K562 (cell line): ENCODE measurements at regions not wholly inside any gene's neighbourhood (a gene's known extent, or its start where the extent isn't known, plus 50 kb on each side); places are given as distances from the start of the nearest gene placed in this dataset.

Experiments used
- ATAC-seq: fragments of 200-7000 bp; cut with Tn5 transposase; 3 replicates; pipeline ENCODE4 v1.9.1; 2020; ENCODE audit warnings: moderate library complexity
- BruUV-seq: library from RNA; stranded (reverse); fragments of 400-500 nt; replicated peaks from 2 replicates; lab custom pipeline; 2021; lab: Mats Ljungman, UMichigan
- CTCF ChIA-PET: fragments of 300-600 bp; formaldehyde crosslinking; extraction: SDS; loops from one replicate; lab custom pipeline; 2021; ENCODE audit warnings: low intra/inter-chr PET ratio; lab: Yijun Ruan, JAX
- POLR2A ChIA-PET: fragments of 300-600, 350-650 bp; sonication (Branson Sonifier 250); formaldehyde crosslinking; extraction: SDS; loops from one replicate; lab custom pipeline; 2021; ENCODE audit warnings: antibody characterized with exemption, inconsistent platforms; lab: Yijun Ruan, JAX
- DNase-seq, 4 experiments: peaks; one replicate each; pipeline versions ENCODE4 v3.0.0 to v3.0.0-alpha.2; 2011 to 2018; ENCODE audit warnings: low spot score in 3 of 4, mixed read lengths in 3 of 4; ENCODE audit errors: extremely low read depth in 1 of 4
- FAIRE-seq: peaks from 2 replicates; lab custom pipeline; 2011; peaks lifted over from hg19 to GRCh38; lab: Jason Lieb, UNC
- H2AFZ ChIP-seq: 2 replicates; pipeline ENCODE4 v1.6.0; 2011; ENCODE audit warnings: low read depth, low read length, control low read depth, inconsistent platforms
- H3K27ac ChIP-seq: fragments of 200-600 bp; 3 replicates; pipeline ENCODE4 v1.8.0; 2011; ENCODE audit warnings: low read depth, mild to moderate bottlenecking, control low read depth, inconsistent platforms, low read length, moderate library complexity, mixed read lengths; ENCODE audit errors: extremely low read depth
- H3K27me3 ChIP-seq, 2 experiments: fragments of 300-600 bp in 1 of 2; 2 replicates in 1 of 2; 3 replicates in 1 of 2; pipeline versions ENCODE4 v1.6.0 to v1.8.0; 2011; ENCODE audit warnings: inconsistent platforms in 2 of 2, low read length in 2 of 2, mild to moderate bottlenecking in 1 of 2, mixed read lengths in 1 of 2, moderate library complexity in 1 of 2; ENCODE audit not compliant: control insufficient read depth in 2 of 2, insufficient read depth in 2 of 2
- H3K36me3 ChIP-seq: fragments of 300-600 bp; 3 replicates; pipeline ENCODE4 v1.8.0; 2011; ENCODE audit warnings: mild to moderate bottlenecking, low read length, inconsistent platforms; ENCODE audit not compliant: control insufficient read depth, insufficient read depth
- H3K4me1 ChIP-seq, 2 experiments: fragments of 200-600 bp in 1 of 2; replicated peaks in 1 of 2; 2 replicates in 1 of 2; 3 replicates in 1 of 2; pipeline versions ENCODE4 v1.5.1 to v1.8.0; 2011; ENCODE audit warnings: inconsistent platforms in 2 of 2, low read length in 2 of 2, mild to moderate bottlenecking in 1 of 2, mixed read lengths in 1 of 2, moderate library complexity in 1 of 2; ENCODE audit not compliant: control insufficient read depth in 2 of 2, insufficient read depth in 2 of 2
- H3K4me2 ChIP-seq: 2 replicates; pipeline ENCODE4 v1.6.1; 2011; ENCODE audit warnings: low read length, control low read depth, inconsistent platforms, mixed read lengths; ENCODE audit not compliant: insufficient read depth
- H3K4me3 ChIP-seq: fragments of 200-600 bp; sonication (generic), shearing (Covaris generic); 2 replicates; pipeline ENCODE4 v1.5.1; 2016; ENCODE audit warnings: control low read depth, inconsistent platforms
- H3K79me2 ChIP-seq: fragments of 200-600 bp; 3 replicates; pipeline ENCODE4 v1.8.0; 2011; ENCODE audit warnings: low read length, inconsistent platforms; ENCODE audit not compliant: control insufficient read depth, insufficient read depth
- H3K9ac ChIP-seq, 2 experiments: 2 replicates each; pipeline versions ENCODE4 v1.6.0 to v1.6.1; 2011; ENCODE audit warnings: low read depth in 2 of 2, low read length in 2 of 2, control low read depth in 1 of 2, inconsistent platforms in 1 of 2, mild to moderate bottlenecking in 1 of 2, mixed read lengths in 1 of 2; ENCODE audit not compliant: insufficient read depth in 1 of 2
- H3K9me1 ChIP-seq: one replicate; pipeline ENCODE4 v1.6.0; 2011; ENCODE audit warnings: inconsistent platforms, mild to moderate bottlenecking, low read length, moderate library complexity; ENCODE audit not compliant: control insufficient read depth, insufficient read depth
- H3K9me3 ChIP-seq: replicated peaks from 2 replicates; pipeline ENCODE4 v1.5.1; 2011; ENCODE audit warnings: low read depth, low read length, inconsistent platforms; ENCODE audit not compliant: control insufficient read depth, insufficient read depth
- H4K20me1 ChIP-seq: replicated peaks from 2 replicates; pipeline ENCODE4 v1.6.1; 2011; ENCODE audit warnings: low read length, inconsistent platforms, mixed read lengths; ENCODE audit not compliant: control insufficient read depth, insufficient read depth
- CHCHD3 ChIP-seq: fragments of 250-450 bp; sonication (Bioruptor Pico); IDR thresholded peaks from 2 replicates; pipeline ENCODE4 v2.1.2; 2022; ENCODE audit warnings: mild to moderate bottlenecking
- CXXC5 ChIP-seq: fragments of 250-450 bp; sonication (Bioruptor Pico); IDR thresholded peaks from 2 replicates; pipeline ENCODE4 v1.8.0; 2022; ENCODE audit warnings: inconsistent platforms, mild to moderate bottlenecking, moderate library complexity
- DDX20 ChIP-seq: fragments of 450-650 bp; IDR thresholded peaks from 2 replicates; pipeline ENCODE4 v1.6.1; 2016; ENCODE audit warnings: missing genetic modification characterization, low read depth, mild to moderate bottlenecking, missing compliant biosample characterization, moderate library complexity
- GABPB1 ChIP-seq: sonication (generic); formaldehyde crosslinking; IDR thresholded peaks from 2 replicates; pipeline ENCODE4 v1.8.0; 2022; ENCODE audit warnings: mild to moderate bottlenecking, missing genetic modification reagents
- HNRNPK ChIP-seq: fragments of 200-400 bp; formaldehyde crosslinking; IDR thresholded peaks from one replicate; pipeline ENCODE4 v1.6.1; 2018; ENCODE audit warnings: mild to moderate bottlenecking, low read depth, low read length; ENCODE audit not compliant: poor library complexity, severe bottlenecking
- HNRNPL ChIP-seq: fragments of 200-400 bp; formaldehyde crosslinking; IDR thresholded peaks from 2 replicates; pipeline ENCODE4 v1.6.1; 2017; ENCODE audit warnings: low read depth, mild to moderate bottlenecking, low read length
- ILF3 ChIP-seq: fragments of 450-650 bp; IDR thresholded peaks from 2 replicates; pipeline ENCODE4 v1.6.1; 2018; ENCODE audit warnings: antibody characterized with exemption, mild to moderate bottlenecking, moderate library complexity, borderline replicate concordance
- IRF2 ChIP-seq: sonication (generic); formaldehyde crosslinking; IDR thresholded peaks from 2 replicates; pipeline ENCODE4 v1.8.1; 2022; ENCODE audit warnings: mild to moderate bottlenecking, missing genetic modification reagents
- KLF6 ChIP-seq: fragments of 250-450 bp; sonication (Bioruptor Pico); IDR thresholded peaks from 2 replicates; pipeline ENCODE4 v1.4.0; 2020; ENCODE audit warnings: mild to moderate bottlenecking, moderate library complexity, borderline replicate concordance
- POLR2G ChIP-seq: fragments of 200-400 bp; formaldehyde crosslinking; IDR thresholded peaks from 2 replicates; pipeline ENCODE4 v1.6.1; 2017; ENCODE audit warnings: low read depth, mild to moderate bottlenecking, antibody characterized with exemption, low read length, moderate library complexity
- SMAD4 ChIP-seq: fragments of 250-450 bp; sonication (Bioruptor Pico); conservative IDR thresholded peaks from 2 replicates; pipeline ENCODE4 v1.8.0; 2021; ENCODE audit warnings: inconsistent platforms, mild to moderate bottlenecking, moderate library complexity
- TAF1 ChIP-seq: IDR thresholded peaks from 2 replicates; pipeline ENCODE4 v1.6.1; 2011; ENCODE audit warnings: mild to moderate bottlenecking, low read length, moderate library complexity; ENCODE audit not compliant: insufficient read depth, control insufficient read depth, severe bottlenecking; ENCODE audit errors: extremely low read depth
- ZNF140 ChIP-seq: fragments of 250-450 bp; sonication (Bioruptor Pico); IDR thresholded peaks from 2 replicates; pipeline ENCODE4 v1.8.0; 2021; ENCODE audit warnings: moderate library complexity, mild to moderate bottlenecking, inconsistent platforms
- WGBS: fragments of 100-300 bp; shearing (Covaris generic); methylation state at CpG from one replicate; pipeline ENCODE4 v1.1.6; 2016; ENCODE audit warnings: low coverage, mixed read lengths; ENCODE audit not compliant: insufficient coverage; ENCODE audit errors: missing lambda C conversion rate; 5-methylcytosine and 5-hydroxymethylcytosine counted together
- in situ Hi-C: fragments of 300-500 bp; cut with MboI; formaldehyde crosslinking; loops from 4 replicates; pipeline ENCODE4 v1.15.0; 2018; ENCODE audit warnings: inconsistent platforms, mixed read lengths
- intact Hi-C: fragments of 100-400 bp; cut with micrococcal nuclease; formaldehyde crosslinking; loops from 2 replicates; pipeline ENCODE4 v1.14.2; 2022
- TF ChIP-seq, protein P1 (sequence below): sonication (generic); formaldehyde crosslinking; IDR thresholded peaks from 2 replicates; pipeline ENCODE4 v1.8.0; 2023; ENCODE audit warnings: missing genetic modification reagents, mild to moderate bottlenecking, borderline replicate concordance
- TF ChIP-seq, protein P2 (sequence below): fragments of 450-650 bp; formaldehyde crosslinking; IDR thresholded peaks from 2 replicates; pipeline ENCODE4 v1.4.0; 2022; ENCODE audit warnings: mild to moderate bottlenecking, moderate library complexity
- TF ChIP-seq, protein P3 (sequence below): fragments of 250-450 bp; sonication (Bioruptor Pico); IDR thresholded peaks from 2 replicates; pipeline ENCODE4 v1.8.0; 2022; ENCODE audit warnings: moderate library complexity, mild to moderate bottlenecking, inconsistent platforms

DNA sequence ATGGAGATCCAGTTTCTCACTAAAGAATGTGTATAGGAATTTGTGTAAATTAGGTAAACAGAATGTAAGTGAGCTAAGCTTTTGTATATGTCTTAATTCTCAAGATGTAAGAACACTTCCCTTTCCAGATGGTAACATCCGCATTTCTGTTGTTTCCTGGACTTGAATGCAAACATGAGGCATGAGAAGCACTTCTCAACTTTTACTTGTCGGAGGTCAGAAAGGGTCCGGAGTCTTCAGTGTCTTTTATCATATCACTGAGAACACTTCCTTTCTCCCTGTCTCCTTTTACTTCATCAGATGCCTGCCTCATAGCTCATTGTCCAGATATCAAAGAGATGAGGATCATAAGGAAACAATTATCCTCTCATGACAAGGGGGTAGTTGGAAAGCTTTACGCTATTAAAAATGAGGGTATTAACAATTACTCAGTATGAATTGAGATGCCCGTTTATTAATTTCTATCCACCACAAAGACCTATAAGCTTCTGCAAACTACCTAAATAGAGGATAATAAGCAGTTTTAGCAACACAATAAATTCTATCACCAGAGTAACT is 214.1 kb upstream of the FLRT2 start:
- Histone ChIP-seq H3K27me3 (no peaks in the 10 kb centered on the region), H3K36me3 (no peaks in the 10 kb centered on the region), H3K4me3 (no peak overlapping the region), H3K9ac (no peak overlapping the region), H3K79me2 (no peaks in the 10 kb centered on the region), H3K9me3 (no peaks in the 10 kb centered on the region), H3K9me1 (no peaks in the 10 kb centered on the region), H4K20me1 (no peaks in the 10 kb centered on the region), H3K4me2 (no peak overlapping the region), H2AFZ (no peak overlapping the region), H3K27ac (no peak overlapping the region), H3K4me1 (no peaks in the 10 kb centered on the region)
- 2% methylated on average over 5 of the region's 5 CpGs for WGBS
- no peak for FAIRE-seq
- intact Hi-C loops, result no loop called here
- in situ Hi-C loops, result no loop called here
- BruUV-seq, result no TSS peak
- ChIA-PET POLR2A (no interaction called here), CTCF (no interaction called here)
- DNase-seq, result no peak
- no peak for ATAC-seq
- no peak for TF ChIP-seq POLR2G
- TF ChIP-seq, protein P1, sequence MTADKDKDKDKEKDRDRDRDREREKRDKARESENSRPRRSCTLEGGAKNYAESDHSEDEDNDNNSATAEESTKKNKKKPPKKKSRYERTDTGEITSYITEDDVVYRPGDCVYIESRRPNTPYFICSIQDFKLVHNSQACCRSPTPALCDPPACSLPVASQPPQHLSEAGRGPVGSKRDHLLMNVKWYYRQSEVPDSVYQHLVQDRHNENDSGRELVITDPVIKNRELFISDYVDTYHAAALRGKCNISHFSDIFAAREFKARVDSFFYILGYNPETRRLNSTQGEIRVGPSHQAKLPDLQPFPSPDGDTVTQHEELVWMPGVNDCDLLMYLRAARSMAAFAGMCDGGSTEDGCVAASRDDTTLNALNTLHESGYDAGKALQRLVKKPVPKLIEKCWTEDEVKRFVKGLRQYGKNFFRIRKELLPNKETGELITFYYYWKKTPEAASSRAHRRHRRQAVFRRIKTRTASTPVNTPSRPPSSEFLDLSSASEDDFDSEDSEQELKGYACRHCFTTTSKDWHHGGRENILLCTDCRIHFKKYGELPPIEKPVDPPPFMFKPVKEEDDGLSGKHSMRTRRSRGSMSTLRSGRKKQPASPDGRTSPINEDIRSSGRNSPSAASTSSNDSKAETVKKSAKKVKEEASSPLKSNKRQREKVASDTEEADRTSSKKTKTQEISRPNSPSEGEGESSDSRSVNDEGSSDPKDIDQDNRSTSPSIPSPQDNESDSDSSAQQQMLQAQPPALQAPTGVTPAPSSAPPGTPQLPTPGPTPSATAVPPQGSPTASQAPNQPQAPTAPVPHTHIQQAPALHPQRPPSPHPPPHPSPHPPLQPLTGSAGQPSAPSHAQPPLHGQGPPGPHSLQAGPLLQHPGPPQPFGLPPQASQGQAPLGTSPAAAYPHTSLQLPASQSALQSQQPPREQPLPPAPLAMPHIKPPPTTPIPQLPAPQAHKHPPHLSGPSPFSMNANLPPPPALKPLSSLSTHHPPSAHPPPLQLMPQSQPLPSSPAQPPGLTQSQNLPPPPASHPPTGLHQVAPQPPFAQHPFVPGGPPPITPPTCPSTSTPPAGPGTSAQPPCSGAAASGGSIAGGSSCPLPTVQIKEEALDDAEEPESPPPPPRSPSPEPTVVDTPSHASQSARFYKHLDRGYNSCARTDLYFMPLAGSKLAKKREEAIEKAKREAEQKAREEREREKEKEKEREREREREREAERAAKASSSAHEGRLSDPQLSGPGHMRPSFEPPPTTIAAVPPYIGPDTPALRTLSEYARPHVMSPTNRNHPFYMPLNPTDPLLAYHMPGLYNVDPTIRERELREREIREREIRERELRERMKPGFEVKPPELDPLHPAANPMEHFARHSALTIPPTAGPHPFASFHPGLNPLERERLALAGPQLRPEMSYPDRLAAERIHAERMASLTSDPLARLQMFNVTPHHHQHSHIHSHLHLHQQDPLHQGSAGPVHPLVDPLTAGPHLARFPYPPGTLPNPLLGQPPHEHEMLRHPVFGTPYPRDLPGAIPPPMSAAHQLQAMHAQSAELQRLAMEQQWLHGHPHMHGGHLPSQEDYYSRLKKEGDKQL, result no peak
- TF ChIP-seq CXXC5 (CRISPR knock-in tag), result no peak
- TF ChIP-seq GABPB1 (CRISPR knock-in tag), result no peak
- no peak for TF ChIP-seq DDX20 (tag)
- TF ChIP-seq, protein P2, sequence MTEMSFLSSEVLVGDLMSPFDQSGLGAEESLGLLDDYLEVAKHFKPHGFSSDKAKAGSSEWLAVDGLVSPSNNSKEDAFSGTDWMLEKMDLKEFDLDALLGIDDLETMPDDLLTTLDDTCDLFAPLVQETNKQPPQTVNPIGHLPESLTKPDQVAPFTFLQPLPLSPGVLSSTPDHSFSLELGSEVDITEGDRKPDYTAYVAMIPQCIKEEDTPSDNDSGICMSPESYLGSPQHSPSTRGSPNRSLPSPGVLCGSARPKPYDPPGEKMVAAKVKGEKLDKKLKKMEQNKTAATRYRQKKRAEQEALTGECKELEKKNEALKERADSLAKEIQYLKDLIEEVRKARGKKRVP (CRISPR knock-in tag), result no peak
- no peak for TF ChIP-seq TAF1
- TF ChIP-seq SMAD4 (CRISPR knock-in tag), result no peak
- TF ChIP-seq ZNF140 (CRISPR knock-in tag), result no peak
- TF ChIP-seq, protein P3, sequence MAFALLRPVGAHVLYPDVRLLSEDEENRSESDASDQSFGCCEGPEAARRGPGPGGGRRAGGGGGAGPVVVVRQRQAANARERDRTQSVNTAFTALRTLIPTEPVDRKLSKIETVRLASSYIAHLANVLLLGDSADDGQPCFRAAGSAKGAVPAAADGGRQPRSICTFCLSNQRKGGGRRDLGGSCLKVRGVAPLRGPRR (CRISPR knock-in tag), result no peak
- no peak for TF ChIP-seq HNRNPL
- TF ChIP-seq IRF2 (CRISPR knock-in tag), result no peak
- no peak for TF ChIP-seq HNRNPK
- TF ChIP-seq CHCHD3, result no peak
- TF ChIP-seq ILF3, result no peak
- no peak for TF ChIP-seq KLF6
